SK-N-SH (cell line): ENCODE measurements at regions not wholly inside any gene's neighbourhood (a gene's known extent, or its start where the extent isn't known, plus 50 kb on each side); places are given as distances from the start of the nearest gene placed in this dataset.

Source experiments
- CTCF ChIA-PET: fragments of 300-600, 350-600 bp; formaldehyde crosslinking; extraction: SDS; loops from one replicate; lab custom pipeline; 2021; lab: Yijun Ruan, JAX
- POLR2A ChIA-PET: fragments of 350-600 bp; sonication (Branson Sonifier 250); formaldehyde crosslinking; extraction: SDS; loops from one replicate; lab custom pipeline; 2020; ENCODE audit warnings: antibody characterized with exemption, inconsistent platforms; lab: Yijun Ruan, JAX
- DNase-seq: peaks from one replicate; pipeline ENCODE4 v3.0.0; 2012
- H2AFZ ChIP-seq: fragments of 200-600 bp; sonication (generic); 2 replicates; pipeline ENCODE4 v1.8.1; 2016; ENCODE audit warnings: antibody characterized with exemption, mild to moderate bottlenecking, low read depth
- H3F3A ChIP-seq: fragments of 200-600 bp; sonication (generic); replicated peaks from 2 replicates; pipeline ENCODE3; 2016; ENCODE audit warnings: antibody characterized with exemption, mild to moderate bottlenecking; ENCODE audit not compliant: insufficient read depth
- H3K27ac ChIP-seq, 2 experiments: fragments of 200-500 bp in 1 of 2; fragments of 200-600 bp in 1 of 2; sonication (Bioruptor generic) in 1 of 2; sonication (generic), shearing (Covaris generic) in 1 of 2; 2 replicates each; pipeline versions ENCODE4 v1.5.1 to v1.6.1; 2014 to 2016; ENCODE audit warnings: low read depth in 2 of 2, inconsistent platforms in 1 of 2, low read length in 1 of 2, mild to moderate bottlenecking in 1 of 2, mixed read lengths in 1 of 2
- H3K27me3 ChIP-seq: fragments of 200-600 bp; sonication (generic), shearing (Covaris generic); 2 replicates; pipeline ENCODE4 v1.6.1; 2016; ENCODE audit warnings: mixed run types; ENCODE audit not compliant: insufficient read depth
- H3K36me3 ChIP-seq, 2 experiments: fragments of 200-500 bp in 1 of 2; fragments of 200-600 bp in 1 of 2; sonication (Bioruptor generic) in 1 of 2; sonication (generic) in 1 of 2; replicated peaks in 1 of 2; 2 replicates each; pipeline versions ENCODE3 to v1.5.1; 2014 to 2016; ENCODE audit warnings: low read length in 1 of 2, mild to moderate bottlenecking in 1 of 2; ENCODE audit not compliant: insufficient read depth in 2 of 2, control insufficient read depth in 1 of 2
- H3K4me1 ChIP-seq, 2 experiments: fragments of 200-500 bp in 1 of 2; fragments of 200-600 bp in 1 of 2; sonication (Bioruptor generic) in 1 of 2; sonication (generic), shearing (Covaris generic) in 1 of 2; 2 replicates each; pipeline versions ENCODE4 v1.5.1 to v1.6.1; 2014 to 2016; ENCODE audit warnings: low read depth in 1 of 2, low read length in 1 of 2, mixed run types in 1 of 2; ENCODE audit not compliant: insufficient read depth in 2 of 2, control insufficient read depth in 1 of 2
- H3K4me2 ChIP-seq: fragments of 200-600 bp; sonication (generic), shearing (Covaris generic); 2 replicates; pipeline ENCODE4 v1.6.1; 2017; ENCODE audit warnings: mixed run types
- H3K4me3 ChIP-seq, 2 experiments: fragments of 200-500 bp in 1 of 2; fragments of 200-600 bp in 1 of 2; sonication (Bioruptor generic) in 1 of 2; sonication (generic), shearing (Covaris generic) in 1 of 2; 2 replicates each; pipeline versions ENCODE4 v1.5.1 to v1.8.1; 2014 to 2016; ENCODE audit warnings: low read depth in 2 of 2, inconsistent platforms in 1 of 2, low read length in 1 of 2, mild to moderate bottlenecking in 1 of 2, mixed read lengths in 1 of 2, moderate library complexity in 1 of 2
- H3K79me2 ChIP-seq: fragments of 200-600 bp; sonication (generic); 2 replicates; pipeline ENCODE4 v1.8.1; 2017; ENCODE audit warnings: mild to moderate bottlenecking; ENCODE audit not compliant: insufficient read depth
- H3K9ac ChIP-seq: fragments of 200-600 bp; sonication (generic); 2 replicates; pipeline ENCODE4 v1.6.1; 2017; ENCODE audit warnings: mixed run types
- H3K9me2 ChIP-seq: fragments of 200-600 bp; sonication (generic); 2 replicates; pipeline ENCODE4 v1.6.1; 2017; ENCODE audit warnings: mixed run types
- H3K9me3 ChIP-seq: fragments of 200-600 bp; sonication (generic); 2 replicates; pipeline ENCODE4 v1.6.1; 2017; ENCODE audit warnings: mixed run types, mild to moderate bottlenecking, moderate library complexity
- H4K20me1 ChIP-seq: fragments of 200-600 bp; sonication (generic); 2 replicates; pipeline ENCODE4 v1.6.1; 2017; ENCODE audit warnings: mild to moderate bottlenecking, mixed run types; ENCODE audit not compliant: insufficient read depth
- CHD2 ChIP-seq: fragments of 150-350 bp; IDR thresholded peaks from 2 replicates; pipeline ENCODE4 v1.6.1; 2018; ENCODE audit warnings: low read length; ENCODE audit not compliant: partially characterized antibody
- ELF1 ChIP-seq: IDR thresholded peaks from 2 replicates; pipeline ENCODE4 v1.4.0; 2012
- EZH2phosphoT487 ChIP-seq: fragments of 200-600 bp; sonication (generic); IDR thresholded peaks from 2 replicates; pipeline ENCODE4 v1.6.1; 2017; ENCODE audit warnings: low read depth, mixed run types, mild to moderate bottlenecking, antibody characterized with exemption, moderate library complexity, borderline replicate concordance
- FOSL2 ChIP-seq: IDR thresholded peaks from 2 replicates; pipeline ENCODE4 v1.4.0; 2012; ENCODE audit warnings: low read depth, mild to moderate bottlenecking, moderate library complexity, borderline replicate concordance
- FOXJ3 ChIP-seq: sonication (generic); formaldehyde crosslinking; IDR thresholded peaks from 2 replicates; pipeline ENCODE4 v1.5.1; 2020; ENCODE audit warnings: mild to moderate bottlenecking, missing genetic modification reagents
- JUND ChIP-seq: IDR thresholded peaks from 2 replicates; pipeline ENCODE4 v1.4.0; 2012
- NRF1 ChIP-seq: IDR thresholded peaks from 2 replicates; pipeline ENCODE4 v1.6.1; 2012; ENCODE audit warnings: low read depth, mild to moderate bottlenecking, low read length
- POLR2AphosphoS5 ChIP-seq: IDR thresholded peaks from 2 replicates; pipeline ENCODE4 v1.6.1; 2012; ENCODE audit warnings: low read depth, low read length
- RCOR1 ChIP-seq: fragments of 150-350 bp; IDR thresholded peaks from 2 replicates; pipeline ENCODE4 v1.6.1; 2017; ENCODE audit warnings: antibody characterized with exemption, low read length
- RFX5 ChIP-seq: IDR thresholded peaks from 2 replicates; pipeline ENCODE4 v1.6.1; 2012; ENCODE audit warnings: mild to moderate bottlenecking, improper control_type of control experiment, low read length
- RXRA ChIP-seq: IDR thresholded peaks from 2 replicates; pipeline ENCODE4 v1.4.0; 2012; ENCODE audit warnings: low read depth, mild to moderate bottlenecking, borderline replicate concordance
- SMC3 ChIP-seq: IDR thresholded peaks from 2 replicates; pipeline ENCODE4 v1.6.1; 2012; ENCODE audit warnings: low read depth, low read length, improper control_type of control experiment
- TCF12 ChIP-seq: IDR thresholded peaks from 2 replicates; pipeline ENCODE4 v1.4.0; 2012
- USF2 ChIP-seq: fragments of 150-350 bp; IDR thresholded peaks from 2 replicates; pipeline ENCODE4 v1.6.1; 2017; ENCODE audit warnings: antibody characterized with exemption, low read length, low read depth, borderline replicate concordance
- ZBTB33 ChIP-seq: IDR thresholded peaks from 2 replicates; pipeline ENCODE4 v1.4.0; 2012; ENCODE audit warnings: low read depth, borderline replicate concordance
- WGBS: methylation state at CpG from one replicate; pipeline ENCODE4 v1.1.6; 2017; ENCODE audit warnings: low lambda C conversion rate; 5-methylcytosine and 5-hydroxymethylcytosine counted together
- TF ChIP-seq, protein P1 (sequence below): IDR thresholded peaks from 2 replicates; pipeline ENCODE4 v1.4.0; 2012; ENCODE audit warnings: low read depth, borderline replicate concordance
- TF ChIP-seq, protein P2 (sequence below): IDR thresholded peaks from 2 replicates; pipeline ENCODE4 v1.4.0; 2012; ENCODE audit warnings: low read depth

- DNase-seq = no peak
- no peak overlapping the region for H3K27ac ChIP-seq
- H2AFZ ChIP-seq = no peak overlapping the region
- peaks cover 47% of the 10 kb centered on the region for H3K27me3 ChIP-seq
- no peak overlapping the region for H3K4me3 ChIP-seq
- ChIA-PET CTCF (interaction anchor here (0.9 to 2.0 kb wide), 3 partner anchors 15 to 181 kb away, joined by 3 to 7 read pairs (median 3); no protein-coding TSS in a partner anchor), POLR2A (no interaction called here)
- H4K20me1 ChIP-seq = no peaks in the 10 kb centered on the region
- no peaks in the 10 kb centered on the region for H3F3A ChIP-seq
- no peaks in the 10 kb centered on the region for H3K9me2 ChIP-seq
- no peaks in the 10 kb centered on the region for H3K4me1 ChIP-seq
- no peaks in the 10 kb centered on the region for H3K36me3 ChIP-seq
- WGBS = 20% methylated on average over 14 of the region's 14 CpGs
- H3K79me2 ChIP-seq = no peaks in the 10 kb centered on the region
- no peak overlapping the region for H3K4me2 ChIP-seq
- no peak overlapping the region for H3K9ac ChIP-seq
- H3K9me3 ChIP-seq = no peaks in the 10 kb centered on the region
- TF ChIP-seq RFX5 = no peak
- TF ChIP-seq FOXJ3 = no peak
- TF ChIP-seq JUND = no peak
- TF ChIP-seq SMC3 = no peak
- TF ChIP-seq FOSL2 = no peak
- no peak for TF ChIP-seq RCOR1
- no peak for TF ChIP-seq TCF12
- TF ChIP-seq, protein P1, sequence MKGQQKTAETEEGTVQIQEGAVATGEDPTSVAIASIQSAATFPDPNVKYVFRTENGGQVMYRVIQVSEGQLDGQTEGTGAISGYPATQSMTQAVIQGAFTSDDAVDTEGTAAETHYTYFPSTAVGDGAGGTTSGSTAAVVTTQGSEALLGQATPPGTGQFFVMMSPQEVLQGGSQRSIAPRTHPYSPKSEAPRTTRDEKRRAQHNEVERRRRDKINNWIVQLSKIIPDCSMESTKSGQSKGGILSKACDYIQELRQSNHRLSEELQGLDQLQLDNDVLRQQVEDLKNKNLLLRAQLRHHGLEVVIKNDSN = no peak
These were observed 112.0 kb upstream of the SELENOP start for GRCh38 chr5:42923710-42924109.

DNA sequence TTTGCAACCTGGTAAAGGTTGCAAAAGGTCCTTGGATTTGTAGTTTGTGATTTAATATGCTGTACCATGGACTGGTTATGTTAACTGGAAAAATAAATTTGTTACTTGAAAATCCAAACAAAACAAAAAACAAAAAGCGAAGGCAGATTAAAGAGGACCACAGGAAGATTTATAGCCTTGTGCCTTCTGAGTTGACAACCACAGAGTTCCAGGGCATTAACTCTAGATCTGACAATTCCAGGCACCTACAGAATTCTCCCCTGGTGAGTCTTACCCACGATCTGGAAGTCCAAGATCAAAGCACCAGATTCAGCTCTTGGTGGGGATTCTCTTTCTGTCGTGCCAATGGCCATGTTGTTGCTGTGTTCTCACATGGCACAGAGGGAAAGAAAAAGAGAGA, 107.9 kb upstream of the SELENOP start:
- no peak for DNase-seq
- CTCF ChIA-PET = interaction anchor here (1.5 kb wide), 1 partner anchor 11 kb away, joined by 5 read pairs; no protein-coding TSS in a partner anchor

DNA sequence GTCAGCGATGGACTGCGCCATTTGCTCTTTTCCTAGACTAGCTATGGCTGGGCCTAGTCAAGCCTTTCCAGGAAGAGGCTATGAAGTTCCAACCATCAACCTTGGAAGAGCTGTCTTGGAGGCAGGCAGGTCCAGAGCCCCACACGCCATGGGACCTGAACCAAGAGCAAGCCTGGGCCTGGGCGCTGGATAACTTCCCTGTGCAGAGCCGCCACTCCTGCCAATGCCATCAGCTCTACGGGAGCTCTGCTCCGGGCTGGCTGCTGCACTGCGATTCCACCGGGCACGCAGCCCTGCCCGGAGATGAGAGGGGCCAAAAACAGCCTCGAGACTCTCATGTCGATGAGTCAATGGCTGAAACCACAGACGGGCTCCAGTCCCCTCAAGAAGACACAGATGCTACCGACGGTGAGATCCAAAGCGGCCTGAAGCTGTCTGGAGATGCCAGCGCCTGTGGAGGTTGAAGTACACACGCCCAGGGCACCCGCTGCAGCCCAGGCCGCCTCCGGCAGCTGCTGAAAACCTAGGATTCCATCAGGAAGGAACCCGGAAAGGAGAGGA, 103.7 kb upstream of the SELENOP start:
- POLR2A ChIA-PET = no interaction called here
- Histone ChIP-seq H3K9me2 (no peaks in the 10 kb centered on the region), H2AFZ (no peak overlapping the region), H3K9ac (no peak overlapping the region), H4K20me1 (no peaks in the 10 kb centered on the region), H3K4me1 (no peaks in the 10 kb centered on the region), H3K9me3 (no peaks in the 10 kb centered on the region), H3K27me3 (peaks cover 14% of the 10 kb centered on the region), H3F3A (no peaks in the 10 kb centered on the region), H3K4me2 (no peak overlapping the region), H3K79me2 (no peaks in the 10 kb centered on the region), H3K27ac (no peak overlapping the region), H3K36me3 (no peaks in the 10 kb centered on the region), H3K4me3 (no peak overlapping the region)
- 20% methylated on average over 19 of the region's 23 CpGs for WGBS
- CTCF ChIA-PET = no interaction called here
- TF ChIP-seq USF2 (no peak), EZH2phosphoT487 (no peak), SMC3 (no peak), NRF1 (no peak), RXRA (no peak), FOSL2 (no peak), POLR2AphosphoS5 (no peak), RCOR1 (no peak), ZBTB33 (no peak), CHD2 (no peak)
- TF ChIP-seq, protein P1 = no peak
- TF ChIP-seq, protein P2, sequence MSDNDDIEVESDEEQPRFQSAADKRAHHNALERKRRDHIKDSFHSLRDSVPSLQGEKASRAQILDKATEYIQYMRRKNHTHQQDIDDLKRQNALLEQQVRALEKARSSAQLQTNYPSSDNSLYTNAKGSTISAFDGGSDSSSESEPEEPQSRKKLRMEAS = no peak
- no peak for DNase-seq

More for the DNA sequence above, 107.9 kb upstream of the SELENOP start:
- Histone ChIP-seq H3K9ac (no peak overlapping the region), H3K4me3 (no peak overlapping the region), H4K20me1 (no peaks in the 10 kb centered on the region), H3K9me2 (no peaks in the 10 kb centered on the region), H2AFZ (no peak overlapping the region), H3K4me1 (no peaks in the 10 kb centered on the region), H3K27me3 (peaks cover 39% of the 10 kb centered on the region), H3K79me2 (no peaks in the 10 kb centered on the region), H3F3A (no peaks in the 10 kb centered on the region), H3K4me2 (no peak overlapping the region), H3K9me3 (no peaks in the 10 kb centered on the region), H3K36me3 (no peaks in the 10 kb centered on the region), H3K27ac (no peak overlapping the region)
- no peak for TF ChIP-seq ELF1
- WGBS = 18% methylated on average over 3 of the region's 3 CpGs
- POLR2A ChIA-PET = no interaction called here
